Fibroblast of skin of scalp (primary cell): ENCODE measurements at regions not wholly inside any gene's neighbourhood (a gene's known extent, or its start where the extent isn't known, plus 50 kb on each side); places are given as distances from the start of the nearest gene placed in this dataset.
A peak's percentile ranks its signal among the peaks of the same experiment; 100 is the strongest.

Experiments used
- DNase-seq: peaks from one replicate; pipeline ENCODE4 v3.0.0-alpha.2; 2013

- DNase-seq = no peak
Measured at GRCh38 chr7:54701982-54702381, 57.0 kb downstream of the SEC61G start.

- no peak for DNase-seq
Measured at GRCh38 chr7:54699715-54700114, 59.3 kb downstream of the SEC61G start.

GRCh38 chr7:54697659-54698186, 61.3 kb downstream of the SEC61G start:
- DNase-seq = no peak

- DNase-seq = no peak
Measured at GRCh38 chr7:54690892-54691291, 68.1 kb downstream of the SEC61G start.

GRCh38 chr7:54690050-54690443, 69.0 kb downstream of the SEC61G start:
- no peak for DNase-seq

GRCh38 chr7:54689394-54690049, 69.5 kb downstream of the SEC61G start:
- peak; percentile 2 for DNase-seq

- no peak for DNase-seq
Measured at GRCh38 chr7:54687462-54688212, 71.4 kb downstream of the SEC61G start.

- DNase-seq = no peak
Measured at GRCh38 chr7:54680377-54681005, 78.5 kb downstream of the SEC61G start.

- DNase-seq = no peak
Measured at GRCh38 chr7:54679490-54679817, 79.6 kb downstream of the SEC61G start.

GRCh38 chr7:54678763-54679489, 80.1 kb downstream of the SEC61G start:
- DNase-seq = no peak

- no peak for DNase-seq
Measured at GRCh38 chr7:54674891-54675290, 84.1 kb downstream of the SEC61G start.

GRCh38 chr7:54672519-54672918, 86.5 kb downstream of the SEC61G start:
- no peak for DNase-seq

GRCh38 chr7:54664235-54665228, 94.5 kb downstream of the SEC61G start:
- DNase-seq = peak; percentile 2

GRCh38 chr7:54663603-54664234, 95.3 kb downstream of the SEC61G start:
- DNase-seq = no peak

- DNase-seq = no peak
Measured at GRCh38 chr7:54663186-54663585, 95.8 kb downstream of the SEC61G start.

GRCh38 chr7:54662701-54663100, 96.3 kb downstream of the SEC61G start:
- no peak for DNase-seq

GRCh38 chr7:54653905-54654304, 105.1 kb downstream of the SEC61G start:
- no peak for DNase-seq

- no peak for DNase-seq
Measured at GRCh38 chr7:54643064-54643463, 100.9 kb downstream of the VSTM2A start.

- no peak for DNase-seq
Measured at GRCh38 chr7:54637712-54638396, 95.7 kb downstream of the VSTM2A start.

GRCh38 chr7:54632696-54633095, 90.5 kb downstream of the VSTM2A start:
- DNase-seq = no peak

- no peak for DNase-seq
Measured at GRCh38 chr7:54629771-54630170, 87.6 kb downstream of the VSTM2A start.
